IPS-NIHi7 (cell line): ENCODE measurements at regions not wholly inside any gene's neighbourhood (a gene's known extent, or its start where the extent isn't known, plus 50 kb on each side); places are given as distances from the start of the nearest gene placed in this dataset.

ENCODE experiments used
- DNase-seq: peaks from one replicate; pipeline ENCODE4 v3.0.0; 2012; ENCODE audit warnings: mixed read lengths; ENCODE audit errors: extremely low spot score

GRCh38 chr2:180364719-180365118, 357.6 kb upstream of the CWC22 start:
- DNase-seq = no peak

- DNase-seq = no peak
Measured at GRCh38 chr2:180360283-180360618, 353.2 kb upstream of the CWC22 start.

GRCh38 chr2:180359522-180360282, 352.6 kb upstream of the CWC22 start:
- no peak for DNase-seq

- no peak for DNase-seq
Measured at GRCh38 chr2:180358458-180358857, 351.4 kb upstream of the CWC22 start.

GRCh38 chr2:180356676-180357075, 349.6 kb upstream of the CWC22 start:
- DNase-seq = no peak

GRCh38 chr2:180352620-180353019, 345.5 kb upstream of the CWC22 start:
- no peak for DNase-seq

GRCh38 chr2:180349809-180350208, 342.7 kb upstream of the CWC22 start:
- DNase-seq = no peak

- no peak for DNase-seq
Measured at GRCh38 chr2:180343528-180344345, 336.6 kb upstream of the CWC22 start.

- DNase-seq = no peak
Measured at GRCh38 chr2:180337136-180337535, 330.0 kb upstream of the CWC22 start.

GRCh38 chr2:180336550-180336949, 329.5 kb upstream of the CWC22 start:
- DNase-seq = no peak

- DNase-seq = no peak
Measured at GRCh38 chr2:180334514-180334913, 327.4 kb upstream of the CWC22 start.

GRCh38 chr2:180328795-180329422, 321.8 kb upstream of the CWC22 start:
- no peak for DNase-seq

GRCh38 chr2:180327185-180327584, 320.1 kb upstream of the CWC22 start:
- no peak for DNase-seq

- no peak for DNase-seq
Measured at GRCh38 chr2:180325416-180326120, 318.5 kb upstream of the CWC22 start.

- DNase-seq = no peak
Measured at GRCh38 chr2:180324182-180324581, 317.1 kb upstream of the CWC22 start.

GRCh38 chr2:180322781-180323180, 315.7 kb upstream of the CWC22 start:
- DNase-seq = no peak

- no peak for DNase-seq
Measured at GRCh38 chr2:180319586-180320405, 312.7 kb upstream of the CWC22 start.

GRCh38 chr2:180314086-180314485, 307.0 kb upstream of the CWC22 start:
- no peak for DNase-seq

- DNase-seq = no peak
Measured at GRCh38 chr2:180312542-180312941, 305.4 kb upstream of the CWC22 start.

- no peak for DNase-seq
Measured at GRCh38 chr2:180307096-180307495, 300.0 kb upstream of the CWC22 start.

GRCh38 chr2:180306346-180306745, 299.2 kb upstream of the CWC22 start:
- DNase-seq = no peak
